ENCODE measurements at regions not wholly inside any gene's neighbourhood (a gene's known extent, or its start where the extent isn't known, plus 50 kb on each side); places are given as distances from the start of the nearest gene placed in this dataset.

GRCh38 chr16:80380514-80380913 lies 160.3 kb upstream of the DYNLRB2 start:
- DNase-seq (no peak), ATAC-seq (no peak)
- H3K4me1 ChIP-seq (ENCODE audit: control insufficient read depth, insufficient read depth, low read length) = no peaks in the 10 kb centered on the region
- Mint-ChIP-seq H3K9me3 (no peaks in the 10 kb centered on the region), H3K4me3 (no peak overlapping the region), H3K27ac (no peak overlapping the region), H3K27me3 (ENCODE audit: low read depth in 2 of 2) (peaks cover 3 to 10% of the 10 kb centered on the region in 2 donors), H3K36me3 (no peaks in the 10 kb centered on the region), H3K4me1 (no peaks in the 10 kb centered on the region)
- no peaks in the 10 kb centered on the region for H3K9me3 ChIP-seq (ENCODE audit: control insufficient read depth, insufficient read depth, low read length)
- intact Hi-C loops (cut with micrococcal nuclease) = no loop called here
- H3K4me3 ChIP-seq (ENCODE audit: low read length) = no peak overlapping the region
- H3K27me3 ChIP-seq (ENCODE audit: control insufficient read depth, insufficient read depth, low read length) = no peaks in the 10 kb centered on the region
- WGBS (ENCODE audit: insufficient coverage) = 91% methylated on average over 3 of the region's 4 CpGs
- H3K36me3 ChIP-seq (ENCODE audit: control insufficient read depth, insufficient read depth, low read length) = no peaks in the 10 kb centered on the region
- H3K27ac ChIP-seq (ENCODE audit: low read length) = no peak overlapping the region
- TF ChIP-seq CTCF (IDR thresholded peaks at IDR 0.05) = no peak

GRCh38 chr16:80377096-80377956 lies 163.5 kb upstream of the DYNLRB2 start:
- intact Hi-C loops (cut with micrococcal nuclease) = no loop called here
- ATAC-seq (no peak), DNase-seq (no peak)
- no peak for TF ChIP-seq CTCF (IDR thresholded peaks at IDR 0.05)
- Mint-ChIP-seq H3K4me1 (no peaks in the 10 kb centered on the region), H3K4me3 (no peak overlapping the region), H3K9me3 (no peaks in the 10 kb centered on the region), H3K36me3 (no peaks in the 10 kb centered on the region), H3K27me3 (ENCODE audit: low read depth in 2 of 2) (peaks cover 0 to 5% of the 10 kb centered on the region in 2 donors), H3K27ac (no peak overlapping the region)
- Histone ChIP-seq H3K36me3 (ENCODE audit: control insufficient read depth, insufficient read depth, low read length) (no peaks in the 10 kb centered on the region), H3K27ac (ENCODE audit: low read length) (no peak overlapping the region), H3K27me3 (ENCODE audit: control insufficient read depth, insufficient read depth, low read length) (no peaks in the 10 kb centered on the region), H3K4me1 (ENCODE audit: control insufficient read depth, insufficient read depth, low read length) (no peaks in the 10 kb centered on the region), H3K9me3 (ENCODE audit: control insufficient read depth, insufficient read depth, low read length) (no peaks in the 10 kb centered on the region), H3K4me3 (ENCODE audit: low read length) (no peak overlapping the region)
- WGBS (ENCODE audit: insufficient coverage) = 86% methylated on average over 13 of the region's 16 CpGs

GRCh38 chr16:80375973-80376372 lies 164.8 kb upstream of the DYNLRB2 start:
- Histone ChIP-seq H3K27me3 (ENCODE audit: control insufficient read depth, insufficient read depth, low read length) (no peaks in the 10 kb centered on the region), H3K4me3 (ENCODE audit: low read length) (no peak overlapping the region), H3K9me3 (ENCODE audit: control insufficient read depth, insufficient read depth, low read length) (no peaks in the 10 kb centered on the region), H3K27ac (ENCODE audit: low read length) (no peak overlapping the region), H3K36me3 (ENCODE audit: control insufficient read depth, insufficient read depth, low read length) (no peaks in the 10 kb centered on the region), H3K4me1 (ENCODE audit: control insufficient read depth, insufficient read depth, low read length) (no peaks in the 10 kb centered on the region)
- ATAC-seq (no peak), DNase-seq (no peak)
- H3K9me3 Mint-ChIP-seq = no peaks in the 10 kb centered on the region
- TF ChIP-seq CTCF (IDR thresholded peaks at IDR 0.05) = no peak
- intact Hi-C loops (cut with micrococcal nuclease) = no loop called here
- H3K36me3 Mint-ChIP-seq = no peaks in the 10 kb centered on the region
- H3K27ac Mint-ChIP-seq = no peak overlapping the region
- no peak overlapping the region for H3K4me3 Mint-ChIP-seq
- peaks cover 0 to 3% of the 10 kb centered on the region in 2 donors for H3K27me3 Mint-ChIP-seq (ENCODE audit: low read depth in 2 of 2)
- no peaks in the 10 kb centered on the region for H3K4me1 Mint-ChIP-seq

GRCh38 chr16:80375513-80375912 lies 165.3 kb upstream of the DYNLRB2 start:
- Mint-ChIP-seq H3K4me3 (no peak overlapping the region), H3K4me1 (no peaks in the 10 kb centered on the region), H3K27ac (no peak overlapping the region), H3K27me3 (ENCODE audit: low read depth in 2 of 2) (peaks cover 0 to 3% of the 10 kb centered on the region in 2 donors), H3K36me3 (no peaks in the 10 kb centered on the region), H3K9me3 (no peaks in the 10 kb centered on the region)
- no peak for TF ChIP-seq CTCF (IDR thresholded peaks at IDR 0.05)
- no peak for DNase-seq
- WGBS (ENCODE audit: insufficient coverage) = no CpG with 5 or more reads among the region's 1 CpG
- H3K27ac ChIP-seq (ENCODE audit: low read length) = no peak overlapping the region
- H3K4me3 ChIP-seq (ENCODE audit: low read length) = no peak overlapping the region
- no peaks in the 10 kb centered on the region for H3K4me1 ChIP-seq (ENCODE audit: control insufficient read depth, insufficient read depth, low read length)
- no peaks in the 10 kb centered on the region for H3K27me3 ChIP-seq (ENCODE audit: control insufficient read depth, insufficient read depth, low read length)
- no peaks in the 10 kb centered on the region for H3K36me3 ChIP-seq (ENCODE audit: control insufficient read depth, insufficient read depth, low read length)
- intact Hi-C loops (cut with micrococcal nuclease) = no loop called here
- no peak for ATAC-seq
- H3K9me3 ChIP-seq (ENCODE audit: control insufficient read depth, insufficient read depth, low read length) = no peaks in the 10 kb centered on the region
